NT2/D1 (cell line): ENCODE measurements at regions not wholly inside any gene's neighbourhood (a gene's known extent, or its start where the extent isn't known, plus 50 kb on each side); places are given as distances from the start of the nearest gene placed in this dataset.

Experiments used
- YY1 ChIP-seq: IDR thresholded peaks from 2 replicates; pipeline ENCODE4 v1.6.1; 2011; ENCODE audit not compliant: insufficient read length, insufficient read depth
- ZNF274 ChIP-seq: IDR thresholded peaks from 2 replicates; pipeline ENCODE4 v1.6.1; 2011; ENCODE audit warnings: mild to moderate bottlenecking, low read depth, low read length

DNA sequence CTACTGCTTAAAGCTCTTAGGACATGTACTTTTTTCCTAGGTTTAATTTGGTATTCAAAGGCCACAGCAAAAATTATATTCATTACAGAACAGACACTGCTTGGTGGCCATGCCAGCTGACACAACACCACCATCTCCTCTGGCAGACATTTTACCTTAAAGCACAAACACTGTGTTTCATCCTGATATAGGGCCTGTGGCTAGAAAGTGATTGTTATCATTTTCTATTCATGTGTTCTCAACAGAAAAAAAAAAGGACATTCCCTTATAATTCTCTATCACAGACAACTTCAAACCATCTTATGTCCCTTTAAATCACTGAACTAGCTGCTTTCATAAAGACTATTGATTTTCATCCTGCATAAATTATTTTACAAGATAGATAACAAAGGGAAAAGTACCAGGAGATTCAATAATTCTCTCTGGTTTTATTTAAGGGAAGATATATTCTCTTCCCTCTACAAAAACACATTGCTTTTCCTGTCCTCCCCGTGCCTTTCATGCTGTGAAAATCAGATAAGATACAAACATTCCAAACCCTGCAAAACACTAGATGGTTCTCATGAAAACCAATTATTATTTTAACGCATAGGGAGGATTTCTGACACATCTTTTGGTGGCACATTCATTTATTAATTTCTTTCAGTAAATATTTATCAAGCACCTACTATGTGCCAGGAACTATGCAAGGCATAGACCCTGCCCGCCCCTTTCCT is 139.3 kb upstream of the TMCC3 start:
- TF ChIP-seq ZNF274 (no peak), YY1 (no peak)
